ENCODE measurements at regions not wholly inside any gene's neighbourhood (a gene's known extent, or its start where the extent isn't known, plus 50 kb on each side); places are given as distances from the start of the nearest gene placed in this dataset.

GRCh38 chr10:88178758-88179157, 315.3 kb downstream of the PTEN start:
- no peak overlapping the region for H3K4me2 ChIP-seq (ENCODE audit: control insufficient read depth, insufficient read depth)
- ChIA-PET CTCF (no interaction called here), SMC1A (ENCODE audit: uncharacterized antibody, unreplicated experiment) (interaction anchor here (1.2 kb wide), 1 partner anchor 10 kb away, joined by 4 read pairs; no protein-coding TSS in a partner anchor), POLR2A (no interaction called here), RAD21 (ENCODE audit: unreplicated experiment) (no interaction called here)
- H3K36me3 ChIP-seq (ENCODE audit: control insufficient read depth in 2 of 2, insufficient read depth in 2 of 2, low read length in 1 of 2), result no peaks in the 10 kb centered on the region
- H3K4me1 ChIP-seq (ENCODE audit: control insufficient read depth, insufficient read depth, low read length), result no peaks in the 10 kb centered on the region
- in situ Hi-C loops (cut with MboI), result no loop called here
- no peak overlapping the region for H3K27ac ChIP-seq (ENCODE audit: control insufficient read depth, insufficient read depth)
- FAIRE-seq, result no peak
- no peak for TF ChIP-seq SMARCA5 (IDR thresholded peaks at IDR 0.05)
- no peak for TF ChIP-seq ZBED1 (IDR thresholded peaks at IDR 0.05; ENCODE audit: borderline replicate concordance)
- H3K9me3 ChIP-seq (replicated peaks; ENCODE audit: control insufficient read depth, insufficient read depth, low read length), result no peaks in the 10 kb centered on the region; the same call in none of the 3 replicates
- DNase-seq (ENCODE audit: low read depth, low spot score), result no peak
- intact Hi-C loops (cut with micrococcal nuclease; ENCODE audit: unreplicated experiment), result no loop called here
- H4K20me1 ChIP-seq (ENCODE audit: control insufficient read depth, insufficient read depth), result no peaks in the 10 kb centered on the region
- BruUV-seq (replicated peaks), result no TSS peak
- no peak overlapping the region for H2AFZ ChIP-seq (ENCODE audit: control insufficient read depth, low read depth, low read length)
- no peak overlapping the region for H3K9ac ChIP-seq (ENCODE audit: control insufficient read depth, insufficient read depth, low read length)
- H3K27me3 ChIP-seq (replicated peaks in 1 of 2; ENCODE audit: control insufficient read depth in 2 of 2, insufficient read depth in 2 of 2, low read length in 1 of 2), result no peaks in the 10 kb centered on the region
- H3K4me3 ChIP-seq, result no peak overlapping the region
- no peaks in the 10 kb centered on the region for H3K79me2 ChIP-seq (ENCODE audit: control insufficient read depth, insufficient read depth, low read length)
- no peak for ATAC-seq

DNA sequence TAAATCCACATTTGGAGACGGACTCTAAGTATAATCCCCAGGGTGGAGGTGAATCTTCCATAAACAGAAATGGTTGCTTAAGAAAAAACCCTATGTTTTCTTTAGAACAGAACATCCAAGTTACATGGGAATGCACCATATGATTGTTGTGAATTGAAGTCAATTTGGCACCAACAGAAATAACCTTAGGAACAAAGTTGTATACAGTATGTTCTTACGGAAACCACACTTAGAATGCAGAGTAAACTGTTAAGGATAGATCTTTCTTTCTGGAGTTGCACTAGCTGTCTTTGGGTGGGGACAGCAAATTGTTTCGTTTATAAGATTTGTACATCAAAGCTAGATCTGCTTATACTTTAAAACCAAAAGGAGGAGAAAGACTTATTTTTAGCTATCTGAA, 316.4 kb downstream of the PTEN start:
- ChIA-PET POLR2A (no interaction called here), CTCF (interaction anchor here (0.6 to 1.3 kb wide), 2 partner anchors 11 to 28 kb away, joined by 3 to 4 read pairs; no protein-coding TSS in a partner anchor)
- BruUV-seq (replicated peaks), result no TSS peak
- TF ChIP-seq USF2 (IDR thresholded peaks at IDR 0.05; ENCODE audit: borderline replicate concordance, low read depth, low read length), result no peak
- TF ChIP-seq, protein P1, sequence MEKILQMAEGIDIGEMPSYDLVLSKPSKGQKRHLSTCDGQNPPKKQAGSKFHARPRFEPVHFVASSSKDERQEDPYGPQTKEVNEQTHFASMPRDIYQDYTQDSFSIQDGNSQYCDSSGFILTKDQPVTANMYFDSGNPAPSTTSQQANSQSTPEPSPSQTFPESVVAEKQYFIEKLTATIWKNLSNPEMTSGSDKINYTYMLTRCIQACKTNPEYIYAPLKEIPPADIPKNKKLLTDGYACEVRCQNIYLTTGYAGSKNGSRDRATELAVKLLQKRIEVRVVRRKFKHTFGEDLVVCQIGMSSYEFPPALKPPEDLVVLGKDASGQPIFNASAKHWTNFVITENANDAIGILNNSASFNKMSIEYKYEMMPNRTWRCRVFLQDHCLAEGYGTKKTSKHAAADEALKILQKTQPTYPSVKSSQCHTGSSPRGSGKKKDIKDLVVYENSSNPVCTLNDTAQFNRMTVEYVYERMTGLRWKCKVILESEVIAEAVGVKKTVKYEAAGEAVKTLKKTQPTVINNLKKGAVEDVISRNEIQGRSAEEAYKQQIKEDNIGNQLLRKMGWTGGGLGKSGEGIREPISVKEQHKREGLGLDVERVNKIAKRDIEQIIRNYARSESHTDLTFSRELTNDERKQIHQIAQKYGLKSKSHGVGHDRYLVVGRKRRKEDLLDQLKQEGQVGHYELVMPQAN (conservative IDR thresholded peaks at IDR 0.05), result no peak
- TF ChIP-seq, protein P2, sequence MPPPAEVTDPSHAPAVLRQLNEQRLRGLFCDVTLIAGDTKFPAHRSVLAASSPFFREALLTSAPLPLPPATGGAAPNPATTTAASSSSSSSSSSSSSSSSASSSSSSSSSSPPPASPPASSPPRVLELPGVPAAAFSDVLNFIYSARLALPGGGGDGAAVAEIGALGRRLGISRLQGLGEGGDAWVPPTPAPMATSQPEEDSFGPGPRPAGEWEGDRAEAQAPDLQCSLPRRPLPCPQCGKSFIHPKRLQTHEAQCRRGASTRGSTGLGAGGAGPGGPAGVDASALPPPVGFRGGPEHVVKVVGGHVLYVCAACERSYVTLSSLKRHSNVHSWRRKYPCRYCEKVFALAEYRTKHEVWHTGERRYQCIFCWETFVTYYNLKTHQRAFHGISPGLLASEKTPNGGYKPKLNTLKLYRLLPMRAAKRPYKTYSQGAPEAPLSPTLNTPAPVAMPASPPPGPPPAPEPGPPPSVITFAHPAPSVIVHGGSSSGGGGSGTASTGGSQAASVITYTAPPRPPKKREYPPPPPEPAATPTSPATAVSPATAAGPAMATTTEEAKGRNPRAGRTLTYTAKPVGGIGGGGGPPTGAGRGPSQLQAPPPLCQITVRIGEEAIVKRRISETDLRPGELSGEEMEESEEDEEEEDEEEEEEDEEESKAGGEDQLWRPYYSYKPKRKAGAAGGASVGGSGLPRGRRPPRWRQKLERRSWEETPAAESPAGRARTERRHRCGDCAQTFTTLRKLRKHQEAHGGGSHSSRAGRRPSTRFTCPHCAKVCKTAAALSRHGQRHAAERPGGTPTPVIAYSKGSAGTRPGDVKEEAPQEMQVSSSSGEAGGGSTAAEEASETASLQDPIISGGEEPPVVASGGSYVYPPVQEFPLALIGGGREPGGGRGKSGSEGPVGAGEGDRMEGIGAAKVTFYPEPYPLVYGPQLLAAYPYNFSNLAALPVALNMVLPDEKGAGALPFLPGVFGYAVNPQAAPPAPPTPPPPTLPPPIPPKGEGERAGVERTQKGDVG (CRISPR knock-in tag; IDR thresholded peaks at IDR 0.05), result no peak
- no peak for TF ChIP-seq IRF4 (IDR thresholded peaks at IDR 0.05; ENCODE audit: low read depth, low read length)
- TF ChIP-seq TCF12 (IDR thresholded peaks at IDR 0.05; ENCODE audit: low read depth, low read length), result no peak
- no peak for TF ChIP-seq MEF2A (IDR thresholded peaks at IDR 0.05; ENCODE audit: insufficient read depth, low read depth, low read length)
- TF ChIP-seq YY1 (IDR thresholded peaks at IDR 0.05; ENCODE audit: low read depth, low read length), result no peak
- TF ChIP-seq KLF5 (IDR thresholded peaks at IDR 0.05; ENCODE audit: partially characterized antibody), result no peak
- TF ChIP-seq HSF1 (IDR thresholded peaks at IDR 0.05; ENCODE audit: low read depth, low read length), result no peak

More for the DNA sequence above, 316.4 kb downstream of the PTEN start:
- H3K4me2 ChIP-seq (ENCODE audit: control insufficient read depth, insufficient read depth), result no peak overlapping the region
- H3K79me2 ChIP-seq (ENCODE audit: control insufficient read depth, insufficient read depth, low read length), result no peaks in the 10 kb centered on the region
- no peak for ATAC-seq
- 76% methylated on average over 3 of the region's 3 CpGs for WGBS (ENCODE audit: insufficient coverage, insufficient replicate concordance, low lambda C conversion rate, missing lambda C conversion rate)
- ChIA-PET RAD21 (ENCODE audit: unreplicated experiment) (interaction anchor here (1.2 kb wide), 1 partner anchor 208 kb away, joined by 4 read pairs; no protein-coding TSS in a partner anchor), SMC1A (ENCODE audit: uncharacterized antibody, unreplicated experiment) (interaction anchor here (0.6 kb wide), 1 partner anchor 318 kb away, joined by 3 read pairs; no protein-coding TSS in a partner anchor)
- FAIRE-seq, result no peak
- H3K27ac ChIP-seq (ENCODE audit: control insufficient read depth, insufficient read depth), result no peak overlapping the region
- intact Hi-C loops (cut with micrococcal nuclease; ENCODE audit: unreplicated experiment), result no loop called here
- no peaks in the 10 kb centered on the region for H3K36me3 ChIP-seq (ENCODE audit: control insufficient read depth in 2 of 2, insufficient read depth in 2 of 2, low read length in 1 of 2)
- no peak overlapping the region for H3K4me3 ChIP-seq
- no peaks in the 10 kb centered on the region for H3K4me1 ChIP-seq (ENCODE audit: control insufficient read depth, insufficient read depth, low read length)
- no peaks in the 10 kb centered on the region for H4K20me1 ChIP-seq (ENCODE audit: control insufficient read depth, insufficient read depth)
- no peaks in the 10 kb centered on the region; the same call in 1 of the 3 replicates for H3K9me3 ChIP-seq (replicated peaks; ENCODE audit: control insufficient read depth, insufficient read depth, low read length)
- H2AFZ ChIP-seq (ENCODE audit: control insufficient read depth, low read depth, low read length), result no peak overlapping the region
- no peaks in the 10 kb centered on the region for H3K27me3 ChIP-seq (replicated peaks in 1 of 2; ENCODE audit: control insufficient read depth in 2 of 2, insufficient read depth in 2 of 2, low read length in 1 of 2)
- no peak for DNase-seq (ENCODE audit: low read depth, low spot score)
- no peak overlapping the region for H3K9ac ChIP-seq (ENCODE audit: control insufficient read depth, insufficient read depth, low read length)
- in situ Hi-C loops (cut with MboI), result no loop called here

All from GM12878 (cell line).